Hepatocyte (in vitro differentiated cells): ENCODE measurements at regions not wholly inside any gene's neighbourhood (a gene's known extent, or its start where the extent isn't known, plus 50 kb on each side); places are given as distances from the start of the nearest gene placed in this dataset.

ENCODE experiments used
- DNase-seq: peaks from one replicate; pipeline ENCODE4 v3.0.0-alpha.2; 2016; ENCODE audit warnings: low spot score
- H2AFZ ChIP-seq: fragments of 200-600 bp; sonication (generic); 2 replicates; pipeline ENCODE4 v1.6.0; 2016; ENCODE audit warnings: antibody characterized with exemption, mild to moderate bottlenecking
- H3K27ac ChIP-seq: fragments of 200-600 bp; sonication (generic); 2 replicates; pipeline ENCODE4 v1.5.1; 2016; ENCODE audit warnings: mild to moderate bottlenecking
- H3K27me3 ChIP-seq: fragments of 200-600 bp; sonication (generic); 2 replicates; pipeline ENCODE4 v1.6.1; 2016
- H3K36me3 ChIP-seq: fragments of 200-600 bp; sonication (generic); replicated peaks from 2 replicates; pipeline ENCODE4 v1.5.1; 2016; ENCODE audit warnings: low read depth; ENCODE audit not compliant: insufficient read depth
- H3K4me1 ChIP-seq: fragments of 200-600 bp; sonication (generic); 2 replicates; pipeline ENCODE4 v1.5.1; 2016; ENCODE audit warnings: mild to moderate bottlenecking, moderate library complexity; ENCODE audit not compliant: insufficient read depth
- H3K4me2 ChIP-seq: fragments of 200-600 bp; sonication (generic); 2 replicates; pipeline ENCODE4 v1.6.0; 2016
- H3K4me3 ChIP-seq: fragments of 200-600 bp; sonication (generic); 2 replicates; pipeline ENCODE4 v1.5.1; 2016; ENCODE audit warnings: mild to moderate bottlenecking
- H3K79me2 ChIP-seq: fragments of 200-600 bp; sonication (generic); 2 replicates; pipeline ENCODE4 v1.6.0; 2017; ENCODE audit warnings: mild to moderate bottlenecking
- H3K9me2 ChIP-seq: fragments of 200-600 bp; sonication (generic); replicated peaks from 2 replicates; pipeline ENCODE4 v1.6.0; 2017; ENCODE audit warnings: mild to moderate bottlenecking; ENCODE audit not compliant: insufficient read depth
- H3K9me3 ChIP-seq: fragments of 200-600 bp; sonication (generic); 2 replicates; pipeline ENCODE4 v1.5.1; 2016; ENCODE audit warnings: low read depth, mild to moderate bottlenecking
- H4K20me1 ChIP-seq: fragments of 200-600 bp; sonication (generic); 2 replicates; pipeline ENCODE4 v1.6.0; 2016; ENCODE audit warnings: mild to moderate bottlenecking; ENCODE audit not compliant: insufficient read depth, poor library complexity, severe bottlenecking
- CTCF ChIP-seq: fragments of 200-600 bp; sonication (generic); IDR thresholded peaks from 2 replicates; pipeline ENCODE4 v1.5.1; 2016; ENCODE audit warnings: antibody characterized with exemption, mild to moderate bottlenecking; ENCODE audit not compliant: poor library complexity
- EZH2 ChIP-seq: fragments of 200-600 bp; sonication (generic); IDR thresholded peaks from 2 replicates; pipeline ENCODE4 v1.6.1; 2016; ENCODE audit warnings: antibody characterized with exemption, mild to moderate bottlenecking, borderline replicate concordance
- EZH2phosphoT487 ChIP-seq: fragments of 200-600 bp; sonication (generic); IDR thresholded peaks from one replicate; pipeline ENCODE4 v1.6.1; 2018; ENCODE audit warnings: antibody characterized with exemption, mild to moderate bottlenecking, low read depth, moderate library complexity; ENCODE audit not compliant: unreplicated experiment, severe bottlenecking
- WGBS: methylation state at CpG from one replicate; pipeline ENCODE4 v1.1.6; 2016; ENCODE audit warnings: low lambda C conversion rate; ENCODE audit errors: missing lambda C conversion rate; 5-methylcytosine and 5-hydroxymethylcytosine counted together

GRCh38 chrX:39931529-39932282 is 166.1 kb downstream of the BCOR start:
- Histone ChIP-seq H3K79me2 (no peaks in the 10 kb centered on the region), H3K36me3 (no peaks in the 10 kb centered on the region), H3K27me3 (no peaks in the 10 kb centered on the region), H3K4me3 (no peak overlapping the region), H3K27ac (no peak overlapping the region), H3K9me2 (no peaks in the 10 kb centered on the region), H3K4me2 (no peak overlapping the region), H2AFZ (no peak overlapping the region), H3K9me3 (no peaks in the 10 kb centered on the region), H4K20me1 (no peaks in the 10 kb centered on the region), H3K4me1 (peaks cover 4% of the 10 kb centered on the region)
- no peak for DNase-seq
- no peak for TF ChIP-seq CTCF
- no peak for TF ChIP-seq EZH2
- TF ChIP-seq EZH2phosphoT487: no peak
- WGBS: 58% methylated on average over 3 of the region's 3 CpGs

GRCh38 chrX:39935411-39936064 is 162.2 kb downstream of the BCOR start:
- Histone ChIP-seq H2AFZ (no peak overlapping the region), H3K4me2 (no peak overlapping the region), H3K27me3 (no peaks in the 10 kb centered on the region), H3K9me3 (no peaks in the 10 kb centered on the region), H3K36me3 (no peaks in the 10 kb centered on the region), H3K4me3 (no peak overlapping the region), H3K79me2 (no peaks in the 10 kb centered on the region), H4K20me1 (no peaks in the 10 kb centered on the region), H3K4me1 (no peaks in the 10 kb centered on the region), H3K27ac (no peak overlapping the region), H3K9me2 (no peaks in the 10 kb centered on the region)
- TF ChIP-seq EZH2 (no peak), CTCF (no peak), EZH2phosphoT487 (no peak)
- DNase-seq: no peak
- 89% methylated on average over 22 of the region's 22 CpGs for WGBS

DNA sequence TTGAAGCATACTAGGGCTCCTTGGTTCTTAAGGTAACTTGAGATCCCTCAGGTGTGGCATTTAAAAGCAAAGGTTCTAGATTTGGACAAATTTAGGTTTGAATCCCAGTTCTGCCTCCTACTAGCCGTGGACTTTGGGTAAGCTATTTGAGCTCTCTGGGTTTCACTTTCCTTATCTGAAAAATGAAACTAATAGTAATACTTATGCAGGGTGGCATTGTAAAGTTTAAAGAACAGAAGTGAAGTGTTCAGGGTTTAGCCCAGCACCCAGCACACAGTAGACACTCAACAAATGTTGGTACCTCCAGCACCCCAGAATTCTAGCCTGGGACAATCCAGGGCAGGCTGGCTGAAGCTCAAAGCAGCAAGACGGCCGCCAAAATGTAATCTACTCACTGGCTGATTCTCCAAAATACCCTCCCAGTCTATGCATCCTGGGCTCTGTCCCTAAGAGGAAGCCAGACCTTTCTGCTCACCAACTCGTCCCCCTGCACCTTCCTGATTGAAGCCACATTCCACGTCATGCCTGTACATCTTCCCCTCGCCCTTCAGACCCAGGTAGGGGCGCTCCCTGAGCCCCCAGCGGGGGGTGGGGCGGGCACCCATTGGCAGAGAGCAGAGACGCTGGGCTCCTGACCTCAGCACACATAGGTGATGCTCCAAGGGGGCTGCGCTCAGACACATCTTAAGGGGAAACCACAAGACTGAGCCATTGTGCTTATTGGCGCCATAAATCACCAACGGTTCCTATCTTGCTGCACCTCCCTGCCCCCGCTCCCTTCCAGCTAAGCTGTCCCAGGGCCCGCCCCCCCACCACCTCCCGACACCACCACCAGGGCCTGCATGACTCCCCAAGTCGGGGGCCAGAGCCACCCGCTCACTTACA is 160.6 kb downstream of the BCOR start:
- Histone ChIP-seq H3K27ac (no peak overlapping the region), H3K9me2 (no peaks in the 10 kb centered on the region), H3K4me2 (no peak overlapping the region), H3K79me2 (no peaks in the 10 kb centered on the region), H4K20me1 (no peaks in the 10 kb centered on the region), H3K36me3 (no peaks in the 10 kb centered on the region), H3K9me3 (no peaks in the 10 kb centered on the region), H3K4me3 (no peak overlapping the region), H3K27me3 (no peaks in the 10 kb centered on the region), H2AFZ (no peak overlapping the region), H3K4me1 (no peaks in the 10 kb centered on the region)
- WGBS: 85% methylated on average over 13 of the region's 18 CpGs
- DNase-seq: no peak
- TF ChIP-seq CTCF: no peak
- no peak for TF ChIP-seq EZH2
- no peak for TF ChIP-seq EZH2phosphoT487
